SU-DHL-6 (cell line): ENCODE measurements at regions not wholly inside any gene's neighbourhood (a gene's known extent, or its start where the extent isn't known, plus 50 kb on each side); places are given as distances from the start of the nearest gene placed in this dataset.

Experiments used
- EZH2phosphoT487 ChIP-seq: fragments of 200-600 bp; sonication (generic), shearing (Covaris generic); conservative IDR thresholded peaks from 2 replicates; pipeline ENCODE4 v1.6.1; 2018; ENCODE audit warnings: mild to moderate bottlenecking, antibody characterized with exemption, low read length, moderate library complexity, mixed read lengths
- TF ChIP-seq, protein P1 (sequence below): fragments of 200-600 bp; sonication (generic); IDR thresholded peaks from one replicate; pipeline ENCODE4 v1.5.1; 2017; ENCODE audit warnings: antibody characterized with exemption, mild to moderate bottlenecking, low read length, moderate library complexity; ENCODE audit not compliant: insufficient read depth, poor library complexity, severe bottlenecking

DNA sequence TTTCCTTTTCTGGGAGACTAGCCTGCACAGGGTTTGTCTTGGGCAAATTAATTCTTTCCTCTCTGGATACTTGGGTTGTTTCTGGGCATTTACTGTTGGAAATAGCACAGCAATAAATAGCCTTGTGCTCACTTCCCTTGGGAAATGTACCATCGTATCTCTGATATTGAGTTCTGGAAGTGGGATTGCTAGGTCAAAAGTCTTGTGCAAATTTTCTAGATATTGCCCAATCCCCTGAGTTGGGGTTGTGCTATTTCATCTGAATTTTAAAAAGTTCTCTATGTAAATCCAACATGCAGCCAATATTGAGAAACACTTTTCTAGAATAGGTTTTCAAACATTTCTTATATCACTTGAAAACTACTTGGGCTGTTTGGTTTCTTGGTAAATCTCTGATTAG is 64.0 kb upstream of the ELOVL5 start:
- TF ChIP-seq, protein P1, sequence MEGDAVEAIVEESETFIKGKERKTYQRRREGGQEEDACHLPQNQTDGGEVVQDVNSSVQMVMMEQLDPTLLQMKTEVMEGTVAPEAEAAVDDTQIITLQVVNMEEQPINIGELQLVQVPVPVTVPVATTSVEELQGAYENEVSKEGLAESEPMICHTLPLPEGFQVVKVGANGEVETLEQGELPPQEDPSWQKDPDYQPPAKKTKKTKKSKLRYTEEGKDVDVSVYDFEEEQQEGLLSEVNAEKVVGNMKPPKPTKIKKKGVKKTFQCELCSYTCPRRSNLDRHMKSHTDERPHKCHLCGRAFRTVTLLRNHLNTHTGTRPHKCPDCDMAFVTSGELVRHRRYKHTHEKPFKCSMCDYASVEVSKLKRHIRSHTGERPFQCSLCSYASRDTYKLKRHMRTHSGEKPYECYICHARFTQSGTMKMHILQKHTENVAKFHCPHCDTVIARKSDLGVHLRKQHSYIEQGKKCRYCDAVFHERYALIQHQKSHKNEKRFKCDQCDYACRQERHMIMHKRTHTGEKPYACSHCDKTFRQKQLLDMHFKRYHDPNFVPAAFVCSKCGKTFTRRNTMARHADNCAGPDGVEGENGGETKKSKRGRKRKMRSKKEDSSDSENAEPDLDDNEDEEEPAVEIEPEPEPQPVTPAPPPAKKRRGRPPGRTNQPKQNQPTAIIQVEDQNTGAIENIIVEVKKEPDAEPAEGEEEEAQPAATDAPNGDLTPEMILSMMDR = no peak
- TF ChIP-seq EZH2phosphoT487 = no peak
